ENCODE measurements at regions not wholly inside any gene's neighbourhood (a gene's known extent, or its start where the extent isn't known, plus 50 kb on each side); places are given as distances from the start of the nearest gene placed in this dataset.
"Not testable (repeated sequence)": the region's sequence is repeated elsewhere in the genome, so short reads cannot be mapped to it uniquely, and the experiment has no call there.

DNA sequence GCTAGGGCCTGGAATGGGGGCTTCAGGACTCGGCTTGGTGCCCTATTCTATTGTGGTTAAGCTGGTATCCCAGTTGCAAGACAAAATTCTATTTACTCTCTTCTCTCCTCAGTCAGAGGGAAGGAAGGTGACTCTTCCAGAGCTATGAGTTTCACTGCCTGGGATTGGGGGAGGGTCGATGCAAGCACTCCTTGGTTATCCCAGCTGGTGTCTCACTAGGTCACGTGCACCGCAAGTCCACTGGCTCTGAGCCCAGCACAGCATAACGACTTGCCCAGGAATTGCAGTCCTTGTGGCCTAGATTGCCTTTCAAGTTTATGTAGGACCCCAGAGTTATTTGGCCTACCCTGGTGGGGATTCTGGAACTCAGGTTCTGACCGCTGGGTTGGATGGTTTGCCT is 958.8 kb downstream of the IGSF11 start:
- no peak for DNase-seq (ENCODE audit: low read depth)

DNA sequence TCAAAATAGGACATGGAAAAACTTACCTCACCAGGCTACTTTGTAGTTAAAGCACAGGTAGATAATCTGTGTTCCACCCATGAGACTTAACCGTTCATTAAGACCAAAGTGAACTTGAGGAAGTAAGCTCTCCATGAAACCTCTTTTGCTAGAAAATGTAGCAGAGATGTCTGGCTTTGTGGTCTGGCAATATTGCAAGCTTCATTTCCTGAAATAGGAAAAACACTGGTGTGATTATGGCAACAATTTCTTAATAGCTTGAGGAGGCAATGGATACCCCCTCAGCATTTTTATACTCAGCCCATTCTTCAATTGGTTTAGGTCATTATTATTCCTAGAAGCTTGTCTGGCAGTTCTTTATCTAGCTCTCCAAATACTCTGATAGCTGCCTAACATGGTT is 957.3 kb downstream of the IGSF11 start:
- no peak for DNase-seq (ENCODE audit: low read depth)

DNA sequence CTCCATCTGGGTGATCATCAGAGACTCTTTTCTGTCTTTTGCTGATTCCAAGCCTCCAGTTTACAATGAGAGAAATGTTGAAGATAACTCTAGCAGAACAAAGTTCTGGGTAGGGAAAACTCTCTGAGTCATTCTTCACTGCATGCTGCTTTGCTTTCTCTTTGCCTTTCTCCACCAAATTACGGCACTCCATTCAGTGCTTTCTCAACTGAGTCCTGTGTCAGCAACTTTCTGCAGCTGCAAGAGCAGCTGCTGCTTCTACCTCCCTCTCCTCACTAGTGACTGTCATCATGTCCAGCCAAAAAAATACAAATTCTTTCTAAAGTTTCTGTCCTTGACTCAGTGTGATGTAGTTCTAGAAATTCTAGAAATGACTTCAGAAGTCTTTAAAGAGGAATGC is 953.8 kb downstream of the IGSF11 start:
- DNase-seq (ENCODE audit: low read depth), result no peak

DNA sequence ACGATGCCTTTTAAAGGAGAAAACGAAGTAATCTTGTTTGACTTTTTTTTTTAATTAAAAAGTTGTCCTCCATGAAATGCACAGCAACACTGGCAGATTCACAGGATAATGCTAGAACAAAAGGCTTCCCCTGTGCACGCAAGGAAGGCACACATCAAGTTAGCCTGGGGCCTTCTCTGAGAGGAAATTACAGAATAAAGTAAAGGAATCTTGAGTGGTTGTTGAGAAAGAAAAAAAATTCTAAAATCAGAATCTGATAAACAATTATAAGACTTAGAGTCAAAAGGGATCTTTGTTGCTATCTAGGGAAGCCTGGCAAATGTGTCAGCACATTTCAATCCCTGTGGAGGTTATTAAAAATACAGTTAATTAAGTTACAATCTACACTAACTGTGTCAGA is 946.0 kb downstream of the IGSF11 start:
- DNase-seq (ENCODE audit: low read depth), result no peak

DNA sequence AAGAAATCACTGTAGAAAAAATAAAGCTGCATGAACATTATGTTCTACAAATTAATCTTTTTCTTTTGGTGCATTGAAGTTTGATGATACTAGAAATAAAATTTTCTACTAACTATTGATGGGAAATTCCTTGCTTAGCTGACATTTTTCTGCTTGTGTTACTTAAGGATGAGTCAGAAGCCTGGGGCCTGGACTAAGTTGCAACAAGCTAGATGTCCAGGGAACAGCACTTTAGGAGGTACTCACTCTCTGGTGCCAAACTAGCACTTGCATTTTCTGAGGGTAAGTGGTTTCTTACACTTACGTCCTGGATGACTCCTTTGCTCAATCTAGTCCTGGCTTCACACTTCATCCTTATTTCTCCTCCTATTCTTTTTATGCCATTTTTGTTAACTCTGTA is 945.1 kb downstream of the IGSF11 start:
- DNase-seq (ENCODE audit: low read depth), result no peak

DNA sequence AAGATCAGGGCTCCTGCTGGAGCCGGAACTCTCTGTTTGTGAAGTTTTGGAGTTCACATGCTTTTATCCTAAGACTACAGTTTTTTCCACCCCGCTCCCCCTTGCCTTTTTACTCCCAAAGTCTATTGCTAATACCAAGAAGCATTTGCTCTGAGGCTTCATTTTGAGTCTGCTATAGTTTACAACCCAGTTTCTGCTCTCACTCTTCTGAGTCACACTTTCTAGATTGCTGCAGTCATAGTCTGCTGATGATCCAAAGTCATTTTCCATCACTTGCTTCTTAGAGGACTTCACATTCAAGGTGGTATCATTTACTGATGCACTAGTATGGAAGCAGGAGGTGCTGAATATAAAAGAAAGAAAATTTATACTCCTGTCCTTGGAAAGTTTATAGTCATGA is 937.4 kb downstream of the IGSF11 start:
- DNase-seq (ENCODE audit: low read depth), result no peak

DNA sequence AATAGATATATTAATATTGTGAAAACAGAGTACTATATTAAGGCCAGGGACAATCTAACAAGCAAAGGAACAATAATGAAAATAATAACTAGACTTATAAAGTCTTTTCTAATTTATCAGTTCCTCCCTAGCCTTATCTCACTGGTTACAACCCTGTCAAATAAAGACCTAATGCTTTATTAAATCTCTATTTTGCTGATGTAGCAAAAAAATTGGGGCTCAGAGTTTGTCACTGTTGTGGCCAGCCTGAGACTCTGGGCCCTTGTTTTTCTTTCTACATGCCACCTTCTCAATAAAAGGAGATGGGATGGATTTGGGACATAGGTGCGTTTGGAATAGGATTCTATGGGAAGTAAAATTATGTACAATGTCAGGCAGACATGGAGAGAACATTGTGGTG is 937.0 kb downstream of the IGSF11 start:
- DNase-seq (ENCODE audit: low read depth), result no peak

DNA sequence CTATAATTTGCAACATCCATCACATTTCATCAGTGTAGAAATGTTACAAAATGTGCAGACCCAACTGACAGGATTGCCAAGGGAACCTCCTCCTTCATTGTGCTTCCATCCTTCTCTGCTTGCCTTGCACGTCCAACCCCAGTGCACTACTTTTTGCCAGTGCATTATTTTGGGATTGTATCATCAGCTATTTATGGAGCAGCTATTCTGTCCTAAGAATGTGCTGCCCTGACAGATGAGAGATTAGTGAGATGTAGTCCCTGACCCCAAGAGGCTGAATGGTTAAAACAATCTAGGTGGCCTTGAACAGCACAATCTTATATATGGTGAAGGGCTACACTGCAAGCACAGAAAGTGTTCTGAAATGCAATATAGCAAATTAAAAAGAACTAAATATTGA is 935.8 kb downstream of the IGSF11 start:
- DNase-seq (ENCODE audit: low read depth), result no peak

DNA sequence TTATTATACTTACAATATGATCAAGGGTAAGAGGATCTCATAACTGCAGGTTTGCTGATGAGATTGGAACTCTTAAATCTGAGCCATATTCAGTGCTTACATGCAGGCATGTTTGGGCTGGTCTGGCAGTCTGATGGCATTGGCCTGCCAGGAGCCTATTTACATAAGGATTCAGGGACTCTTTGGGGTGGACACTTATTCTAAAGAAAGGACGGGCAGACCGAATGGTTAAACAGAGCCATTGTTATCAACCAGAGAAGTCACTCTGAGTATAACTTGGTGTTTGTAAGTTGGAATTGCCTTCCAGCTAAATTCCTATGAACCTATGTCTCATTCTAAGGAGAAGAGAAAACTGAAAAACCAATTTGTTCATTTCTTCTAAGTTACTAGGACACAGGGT is 932.8 kb downstream of the IGSF11 start:
- DNase-seq (ENCODE audit: low read depth), result no peak

DNA sequence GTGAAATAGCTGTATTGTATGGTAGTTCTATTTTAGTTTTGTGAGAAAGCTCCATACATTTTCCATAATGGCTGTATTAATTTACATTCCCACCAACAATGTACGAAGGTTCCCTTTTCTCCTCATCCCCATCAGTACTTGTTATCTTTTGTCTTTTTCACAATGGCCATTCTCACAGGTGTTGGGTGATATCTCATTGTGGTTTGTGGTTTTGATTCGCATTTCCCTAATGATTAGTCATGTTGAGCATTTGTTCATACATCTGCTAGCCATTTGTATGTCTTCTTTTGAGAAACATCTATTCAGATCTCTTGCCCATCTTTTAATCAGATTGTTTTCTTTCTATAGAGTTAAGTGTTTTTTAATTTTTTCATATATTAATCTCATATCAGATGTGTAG is 931.9 kb downstream of the IGSF11 start:
- DNase-seq (ENCODE audit: low read depth), result no peak

DNA sequence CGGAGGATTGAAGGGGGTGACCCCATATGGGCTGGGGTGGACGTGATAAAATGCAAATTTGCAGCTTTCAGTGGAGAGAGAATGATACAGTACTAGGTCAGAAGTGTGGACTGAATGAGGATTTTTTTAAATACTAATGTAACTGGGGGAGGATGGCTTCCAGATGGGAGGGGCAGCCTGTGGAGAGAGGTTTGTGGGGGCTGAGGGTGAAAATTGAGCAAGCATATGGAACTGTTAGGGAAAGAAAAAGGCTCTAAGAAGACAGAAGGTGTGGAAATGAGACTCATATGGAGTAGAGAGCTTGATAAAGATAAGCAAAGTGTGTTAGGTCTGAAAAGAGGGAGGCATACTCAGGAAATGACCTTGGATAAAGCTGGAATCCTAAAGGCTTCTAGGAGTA is 926.4 kb downstream of the IGSF11 start:
- no peak for DNase-seq (ENCODE audit: low read depth)

DNA sequence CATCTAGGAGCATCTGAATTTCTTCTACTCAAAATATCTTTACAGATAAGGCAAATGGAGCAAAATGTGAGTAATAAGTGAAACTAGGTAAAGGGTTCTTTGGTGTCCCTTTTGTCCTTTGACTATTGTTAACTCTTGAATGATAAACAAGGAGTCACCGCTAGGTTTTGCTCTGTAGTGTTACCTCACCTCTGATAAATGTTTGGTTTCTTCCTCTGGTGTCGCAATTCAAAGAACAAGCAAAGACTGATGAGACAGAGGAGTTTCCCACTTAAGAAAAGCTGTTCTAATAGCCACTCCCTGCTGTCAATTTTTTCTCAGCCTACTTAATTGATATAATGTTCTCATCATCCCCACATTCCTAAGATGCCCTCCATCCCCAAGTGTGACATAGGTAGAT is 925.9 kb downstream of the IGSF11 start:
- no peak for DNase-seq (ENCODE audit: low read depth)

DNA sequence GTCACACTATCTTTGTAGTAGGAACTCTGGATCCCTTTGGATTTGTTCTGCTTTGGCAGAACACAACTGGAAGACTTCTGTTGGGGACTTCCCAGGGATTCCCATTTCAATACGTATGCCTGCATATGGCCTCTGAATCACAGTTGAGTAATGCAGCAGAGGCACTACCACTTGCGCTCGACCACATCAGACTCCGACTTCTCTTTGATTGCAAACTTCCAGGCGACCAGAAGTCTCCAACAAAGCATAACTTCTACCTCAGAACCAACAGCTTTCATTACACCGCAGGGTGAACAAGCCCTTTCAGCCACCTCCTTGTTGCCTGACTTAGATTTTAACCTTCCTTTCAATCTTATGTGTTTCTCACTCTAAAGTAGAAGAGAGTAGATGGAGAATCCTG is 924.4 kb downstream of the IGSF11 start:
- DNase-seq (ENCODE audit: low read depth), result no peak

DNA sequence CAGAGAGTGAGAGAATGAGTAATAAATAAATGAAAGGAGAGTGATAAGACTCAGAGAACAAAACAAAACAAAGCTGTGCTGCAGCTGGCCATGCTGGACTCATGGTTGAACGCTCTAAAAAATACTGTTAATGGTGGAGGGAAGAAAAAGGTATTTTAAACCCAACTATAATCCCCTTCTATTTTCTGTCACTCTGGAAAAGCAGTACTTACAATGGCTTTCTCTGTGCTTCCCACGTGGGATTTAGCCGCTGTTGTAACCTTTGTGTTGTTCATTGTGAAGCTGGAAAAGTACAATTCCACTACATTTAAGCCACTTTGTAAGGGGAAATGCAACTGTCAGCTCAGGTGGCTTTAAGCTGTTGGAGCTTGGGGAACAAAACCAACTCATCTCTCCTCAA is 917.7 kb downstream of the IGSF11 start:
- DNase-seq (ENCODE audit: low read depth), result no peak

DNA sequence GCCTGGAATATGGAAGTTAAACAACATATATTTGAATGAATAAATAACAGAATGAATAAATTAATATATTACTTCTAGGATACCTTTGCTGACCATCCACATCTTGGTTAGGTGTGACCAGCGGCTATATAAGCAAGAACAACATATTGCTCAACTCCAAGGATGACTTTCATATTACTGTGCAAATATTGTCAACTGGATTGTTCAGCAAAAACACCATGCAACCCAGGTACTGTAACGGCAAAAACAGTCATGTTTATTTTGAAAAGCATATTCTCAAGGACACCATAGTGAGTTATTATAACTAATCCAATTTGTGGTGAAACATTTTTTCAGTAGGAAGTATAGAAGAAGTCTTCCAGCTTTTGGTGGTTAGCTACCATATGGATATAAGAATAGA is 907.9 kb downstream of the IGSF11 start:
- DNase-seq (ENCODE audit: low read depth), result no peak

DNA sequence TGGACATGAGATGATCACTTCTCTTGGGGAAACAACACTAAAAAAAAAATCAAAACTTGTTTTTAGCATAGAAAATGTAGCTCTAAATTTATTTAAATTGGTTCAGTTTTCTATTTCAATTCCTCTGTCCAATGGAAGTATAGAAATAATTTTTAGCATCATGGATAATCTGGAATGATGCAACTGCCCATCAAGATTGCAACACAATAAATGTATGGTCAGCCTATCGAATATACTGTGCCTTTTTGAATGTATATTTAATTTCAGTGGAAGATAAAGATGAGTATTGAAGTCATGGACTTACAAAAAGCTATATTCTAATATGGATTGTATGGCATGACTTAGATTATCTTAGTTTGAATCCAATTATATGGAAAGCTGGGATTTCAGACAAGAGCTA is 906.7 kb downstream of the IGSF11 start:
- DNase-seq (ENCODE audit: low read depth), result no peak

DNA sequence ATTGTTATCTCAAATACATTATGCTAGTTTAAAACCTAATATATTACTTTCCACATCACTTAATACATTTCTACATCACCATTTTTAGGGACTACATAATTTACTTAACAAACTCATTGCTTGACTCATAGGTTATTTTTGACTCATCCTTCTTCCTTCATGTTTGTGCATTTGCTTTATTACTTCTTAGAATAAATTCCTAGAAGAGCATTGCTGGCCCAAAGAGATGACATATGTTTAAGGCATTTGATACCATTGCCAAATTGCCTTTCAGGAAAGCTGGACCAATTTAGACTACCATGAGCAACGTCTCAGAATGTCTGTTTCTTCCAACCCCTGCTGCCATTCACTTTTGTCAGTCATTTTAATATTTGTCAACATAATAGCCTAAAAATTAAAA is 905.8 kb downstream of the IGSF11 start:
- no peak for DNase-seq (ENCODE audit: low read depth)

DNA sequence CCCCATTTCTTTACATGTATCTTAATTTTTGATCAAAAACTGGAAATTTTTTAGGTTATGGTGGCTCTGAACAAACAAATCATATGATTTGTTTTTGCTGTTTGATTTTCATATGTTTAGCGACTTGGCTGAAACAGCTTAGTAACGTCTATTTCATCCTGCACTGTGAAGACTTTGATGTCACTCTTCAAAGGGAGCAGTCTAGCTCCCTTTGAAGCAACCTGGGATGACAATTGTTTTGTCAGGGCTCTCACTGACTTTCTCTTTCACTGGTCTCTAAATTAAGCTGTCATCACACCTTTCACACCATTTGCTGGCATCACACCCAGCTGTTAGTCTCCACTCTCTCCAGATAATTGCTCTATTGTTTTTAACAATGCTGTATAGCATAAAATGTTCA is 896.9 kb downstream of the IGSF11 start:
- DNase-seq (ENCODE audit: low read depth), result no peak

DNA sequence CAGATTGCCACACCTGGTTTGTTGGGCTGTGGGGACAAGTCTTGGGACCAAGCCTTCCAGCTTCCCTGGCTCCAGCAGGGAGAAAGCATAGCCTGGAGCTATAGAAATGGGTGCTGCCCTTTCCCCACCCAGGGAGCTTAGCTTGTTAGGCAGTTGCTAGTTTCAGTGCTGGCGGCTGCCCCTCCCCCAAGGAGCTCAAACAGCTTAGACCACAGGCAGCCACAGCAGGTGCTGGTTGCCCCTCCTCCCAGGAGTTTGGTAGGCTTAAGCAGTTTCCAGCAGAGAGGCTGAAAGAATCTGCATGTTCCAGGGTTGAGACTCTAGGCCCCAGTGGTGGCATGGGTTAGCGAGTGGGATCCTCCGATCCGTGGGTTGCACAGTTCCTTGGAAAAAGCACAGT is 889.7 kb downstream of the IGSF11 start:
- DNase-seq (ENCODE audit: low read depth), result no peak

DNA sequence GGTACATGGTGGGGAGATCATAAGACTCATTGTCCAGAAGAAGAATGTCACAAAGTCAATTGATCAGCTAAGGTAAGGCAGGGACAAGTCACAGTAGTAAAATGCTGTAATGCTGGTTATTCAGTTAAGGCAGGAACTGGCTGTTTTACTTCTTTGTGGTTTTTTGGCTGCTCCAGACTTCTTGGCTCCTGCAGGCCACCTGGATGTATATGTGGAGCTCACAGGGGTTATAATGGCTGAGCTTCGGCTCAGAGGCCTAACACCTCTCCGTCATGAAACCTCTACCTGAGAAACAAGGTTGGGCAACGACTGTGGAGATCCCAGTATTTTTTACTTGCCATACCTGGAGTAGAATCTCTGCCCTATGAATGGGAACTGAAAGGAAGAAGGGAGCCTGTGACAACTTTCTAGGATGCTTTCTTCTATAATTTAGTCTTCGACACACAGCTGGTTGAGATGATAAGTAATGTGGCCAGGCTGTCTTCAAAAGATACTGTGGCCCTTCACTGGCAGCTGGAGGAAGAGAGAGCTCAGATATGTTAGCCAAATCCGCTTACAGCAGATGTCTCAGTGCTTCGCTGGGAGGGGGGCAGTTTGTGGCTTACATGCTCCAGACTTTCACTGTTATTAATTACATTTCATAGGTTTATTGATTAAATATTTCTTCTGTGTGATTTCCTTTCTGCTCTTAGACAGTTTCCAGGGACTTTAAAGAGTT is 887.8 kb downstream of the IGSF11 start:
- no peak for DNase-seq (ENCODE audit: low read depth)

DNA sequence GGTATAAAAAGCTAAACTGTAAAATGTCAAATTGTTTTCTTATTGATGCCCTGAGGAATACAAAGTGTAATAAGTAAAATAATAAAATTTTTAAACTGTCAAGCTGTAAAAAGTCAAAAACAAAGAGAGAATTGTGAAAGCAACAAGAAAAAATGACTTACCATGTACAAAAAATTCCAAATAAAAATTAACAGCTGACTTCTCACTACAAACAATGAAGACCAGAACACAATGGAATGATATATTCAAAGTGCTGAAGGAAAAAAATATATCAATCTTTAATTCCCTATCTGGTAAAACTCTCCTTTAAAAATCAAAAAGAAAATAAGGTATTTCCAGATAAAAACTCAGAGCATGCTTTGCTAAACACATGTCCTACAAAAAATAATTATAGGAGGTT is 883.5 kb downstream of the IGSF11 start:
- DNase-seq (ENCODE audit: low read depth), result no peak

DNA sequence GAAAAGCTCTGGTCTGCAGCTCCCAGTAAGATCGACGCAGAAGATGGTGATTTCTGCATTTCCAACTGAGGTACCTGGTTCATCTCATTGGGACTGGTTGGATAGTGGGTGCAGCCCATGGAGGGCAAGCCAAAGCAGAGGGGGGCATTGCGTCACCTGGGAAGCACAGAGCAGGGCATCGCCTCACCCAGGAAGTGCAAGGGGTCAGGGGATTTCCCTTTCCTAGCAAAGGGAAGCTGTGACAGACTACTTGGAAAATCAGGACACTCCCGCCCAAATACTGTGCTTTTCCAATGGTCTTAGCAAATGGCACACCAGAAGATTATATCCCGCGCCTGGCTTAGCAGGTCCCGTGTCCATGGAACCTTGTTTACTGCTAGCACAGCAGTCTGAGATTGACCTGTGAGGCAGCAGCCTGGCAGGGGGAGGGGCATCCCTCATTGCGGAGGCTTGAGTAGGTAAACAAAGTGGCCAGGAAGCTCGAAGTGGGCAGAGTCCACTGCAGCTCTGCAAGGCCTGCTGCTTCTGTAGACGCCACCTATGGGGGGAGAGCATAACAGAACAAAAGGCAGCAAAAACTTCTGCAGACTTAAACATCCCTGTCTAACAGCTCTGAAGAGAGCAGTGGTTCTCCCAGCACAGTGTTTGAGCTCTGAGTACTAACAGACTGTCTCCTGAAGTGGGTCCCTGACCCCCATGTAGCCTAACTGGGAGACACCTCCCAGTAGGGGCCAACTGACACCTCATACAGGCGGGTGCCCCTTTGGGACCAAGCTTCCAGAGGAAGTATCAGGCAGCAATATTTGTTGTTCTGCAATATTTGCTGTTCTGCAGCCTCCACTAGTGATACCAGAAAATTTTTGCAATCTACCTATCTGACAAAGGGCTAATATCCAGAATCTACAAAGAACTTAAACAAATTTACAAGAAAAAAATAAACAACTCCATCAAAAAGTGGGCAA is 871.7 kb downstream of the IGSF11 start:
- DNase-seq (ENCODE audit: low read depth), result not testable (repeated sequence)

DNA sequence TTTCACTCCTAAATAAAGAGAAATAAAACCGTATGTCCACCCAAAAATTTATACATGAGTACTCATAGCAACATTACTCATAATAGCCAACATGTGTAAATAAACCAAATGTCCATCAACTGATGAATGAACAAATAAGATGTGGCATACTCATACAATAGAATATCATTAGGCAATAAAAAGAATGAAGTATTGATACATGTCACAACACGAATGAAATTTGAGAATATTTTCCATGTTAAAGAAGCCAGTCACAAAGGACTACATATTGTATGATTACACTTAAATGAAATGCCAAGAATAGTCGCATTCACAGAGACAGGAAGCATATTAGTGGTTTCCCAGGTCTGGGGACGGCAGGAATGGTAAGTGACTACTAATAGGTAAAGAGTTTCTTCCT is 869.2 kb downstream of the IGSF11 start:
- no peak for DNase-seq (ENCODE audit: low read depth)

DNA sequence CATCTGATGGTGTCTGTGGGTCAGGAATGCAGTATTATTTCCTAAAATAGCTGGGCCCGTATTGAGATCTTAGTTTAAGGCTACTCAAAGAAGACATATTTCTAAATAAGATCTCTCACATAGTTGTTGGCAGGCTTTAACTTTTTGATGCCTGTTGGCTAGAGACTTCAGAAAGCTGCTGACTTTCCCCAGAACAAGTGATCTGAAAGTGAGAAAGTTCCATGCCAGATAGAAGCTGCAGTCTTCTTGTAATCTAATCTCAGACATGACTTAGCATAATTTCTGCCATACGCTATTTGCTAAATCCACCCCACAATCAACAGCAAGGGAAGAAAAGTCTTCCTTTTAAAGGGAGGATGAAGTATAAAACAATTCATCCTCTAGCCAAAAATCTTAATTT is 867.1 kb downstream of the IGSF11 start:
- DNase-seq (ENCODE audit: low read depth), result no peak
